MM.1S (cell line): ENCODE measurements at regions not wholly inside any gene's neighbourhood (a gene's known extent, or its start where the extent isn't known, plus 50 kb on each side); places are given as distances from the start of the nearest gene placed in this dataset.

Experiments
- DNase-seq: peaks from one replicate; pipeline ENCODE4 v3.0.0-alpha.2; 2015
- H2AFZ ChIP-seq: fragments of 300-600 bp; sonication (generic); 2 replicates; pipeline ENCODE4 v1.6.0; 2016; ENCODE audit warnings: antibody characterized with exemption, low read length
- H3F3A ChIP-seq: fragments of 300-600 bp; sonication (generic); 2 replicates; pipeline ENCODE4 v1.6.1; 2016; ENCODE audit warnings: mild to moderate bottlenecking, antibody characterized with exemption, low read length, moderate library complexity, mixed read lengths; ENCODE audit not compliant: insufficient read depth
- H3K27ac ChIP-seq: fragments of 300-600 bp; sonication (generic); 2 replicates; pipeline ENCODE4 v1.5.1; 2016; ENCODE audit warnings: mild to moderate bottlenecking, low read length
- H3K27me3 ChIP-seq: fragments of 300-600 bp; sonication (generic); replicated peaks from 2 replicates; pipeline ENCODE4 v1.6.0; 2016; ENCODE audit warnings: low read length; ENCODE audit not compliant: insufficient read depth
- H3K36me3 ChIP-seq: fragments of 300-600 bp; sonication (generic); replicated peaks from 2 replicates; pipeline ENCODE4 v1.6.1; 2016; ENCODE audit warnings: mild to moderate bottlenecking, low read length, mixed read lengths; ENCODE audit not compliant: insufficient read depth
- H3K4me1 ChIP-seq: fragments of 300-600 bp; sonication (generic); 2 replicates; pipeline ENCODE4 v1.6.1; 2016; ENCODE audit warnings: low read length, mixed read lengths
- H3K4me2 ChIP-seq: fragments of 300-600 bp; sonication (generic); 2 replicates; pipeline ENCODE4 v1.6.0; 2016; ENCODE audit warnings: low read depth, low read length
- H3K4me3 ChIP-seq: fragments of 300-600 bp; sonication (generic); 2 replicates; pipeline ENCODE4 v1.5.1; 2016; ENCODE audit warnings: low read length, mixed read lengths
- H3K79me2 ChIP-seq: fragments of 300-600 bp; sonication (generic); 2 replicates; pipeline ENCODE4 v1.6.1; 2016; ENCODE audit warnings: mixed run types, low read length, mixed read lengths
- H3K9ac ChIP-seq: fragments of 300-600 bp; sonication (generic); 2 replicates; pipeline ENCODE4 v1.6.1; 2016; ENCODE audit warnings: low read length, mixed read lengths
- H3K9me2 ChIP-seq: fragments of 300-600 bp; sonication (generic); replicated peaks from 2 replicates; pipeline ENCODE4 v1.6.1; 2016; ENCODE audit warnings: mild to moderate bottlenecking, low read length, mixed read lengths; ENCODE audit not compliant: insufficient read depth
- H3K9me3 ChIP-seq: fragments of 300-600 bp; sonication (generic); replicated peaks from 2 replicates; pipeline ENCODE4 v1.6.1; 2016; ENCODE audit warnings: mild to moderate bottlenecking, low read length, mixed read lengths; ENCODE audit not compliant: insufficient read depth
- H4K20me1 ChIP-seq: fragments of 300-600 bp; sonication (generic); 2 replicates; pipeline ENCODE4 v1.6.1; 2016; ENCODE audit warnings: mild to moderate bottlenecking, low read length, moderate library complexity, mixed read lengths; ENCODE audit not compliant: insufficient read depth
- EZH2 ChIP-seq: fragments of 300-600 bp; sonication (generic); optimal IDR thresholded peaks from 2 replicates; pipeline ENCODE3; 2017; ENCODE audit warnings: low read depth, mild to moderate bottlenecking, antibody characterized with exemption, low read length, mixed read lengths
- EZH2phosphoT487 ChIP-seq: fragments of 300-600 bp; sonication (generic); IDR thresholded peaks from 2 replicates; pipeline ENCODE4 v1.6.1; 2018; ENCODE audit warnings: antibody characterized with exemption, low read length
- TF ChIP-seq, protein P1 (sequence below): fragments of 300-600 bp; sonication (generic); IDR thresholded peaks from 2 replicates; pipeline ENCODE4 v1.5.1; 2016; ENCODE audit warnings: antibody characterized with exemption, low read length, mixed read lengths

- Histone ChIP-seq H3K36me3 (no peaks in the 10 kb centered on the region), H4K20me1 (no peaks in the 10 kb centered on the region), H3K9me3 (no peaks in the 10 kb centered on the region), H3K79me2 (no peaks in the 10 kb centered on the region), H3K27ac (no peak overlapping the region), H3K9ac (no peak overlapping the region), H3K4me1 (peaks cover 46% of the 10 kb centered on the region), H3K9me2 (no peaks in the 10 kb centered on the region), H2AFZ (no peak overlapping the region), H3K4me2 (no peak overlapping the region), H3K27me3 (no peaks in the 10 kb centered on the region), H3F3A (peaks cover 18% of the 10 kb centered on the region), H3K4me3 (no peak overlapping the region)
- TF ChIP-seq, protein P1, sequence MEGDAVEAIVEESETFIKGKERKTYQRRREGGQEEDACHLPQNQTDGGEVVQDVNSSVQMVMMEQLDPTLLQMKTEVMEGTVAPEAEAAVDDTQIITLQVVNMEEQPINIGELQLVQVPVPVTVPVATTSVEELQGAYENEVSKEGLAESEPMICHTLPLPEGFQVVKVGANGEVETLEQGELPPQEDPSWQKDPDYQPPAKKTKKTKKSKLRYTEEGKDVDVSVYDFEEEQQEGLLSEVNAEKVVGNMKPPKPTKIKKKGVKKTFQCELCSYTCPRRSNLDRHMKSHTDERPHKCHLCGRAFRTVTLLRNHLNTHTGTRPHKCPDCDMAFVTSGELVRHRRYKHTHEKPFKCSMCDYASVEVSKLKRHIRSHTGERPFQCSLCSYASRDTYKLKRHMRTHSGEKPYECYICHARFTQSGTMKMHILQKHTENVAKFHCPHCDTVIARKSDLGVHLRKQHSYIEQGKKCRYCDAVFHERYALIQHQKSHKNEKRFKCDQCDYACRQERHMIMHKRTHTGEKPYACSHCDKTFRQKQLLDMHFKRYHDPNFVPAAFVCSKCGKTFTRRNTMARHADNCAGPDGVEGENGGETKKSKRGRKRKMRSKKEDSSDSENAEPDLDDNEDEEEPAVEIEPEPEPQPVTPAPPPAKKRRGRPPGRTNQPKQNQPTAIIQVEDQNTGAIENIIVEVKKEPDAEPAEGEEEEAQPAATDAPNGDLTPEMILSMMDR, result no peak
- TF ChIP-seq EZH2phosphoT487 (no peak), EZH2 (no peak)
- no peak for DNase-seq
Measured at GRCh38 chr10:4137299-4137698, 352.3 kb upstream of the KLF6 start.

DNA sequence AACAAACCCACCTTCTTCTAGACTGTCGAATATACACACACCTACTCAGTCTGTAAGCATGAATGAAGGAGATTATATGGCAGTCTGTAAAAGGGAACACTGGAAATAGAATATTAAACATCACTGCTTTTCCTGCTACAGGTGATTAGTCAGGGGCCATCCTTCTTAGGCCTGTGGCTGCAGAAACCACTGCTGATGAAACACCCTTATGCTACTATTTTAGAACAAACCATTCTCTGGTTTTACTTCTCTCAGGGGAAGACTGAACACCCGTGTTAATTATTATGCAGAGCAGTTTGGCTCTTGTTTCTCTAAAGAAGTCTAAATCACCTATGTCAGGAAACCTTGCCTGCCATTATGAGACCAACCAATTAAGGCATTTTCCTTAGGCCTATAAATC is 351.1 kb upstream of the KLF6 start:
- Histone ChIP-seq H3F3A (peaks cover 27% of the 10 kb centered on the region), H3K4me1 (peaks cover 55% of the 10 kb centered on the region), H3K27me3 (no peaks in the 10 kb centered on the region), H2AFZ (peak overlapping the region; percentile 14), H3K9me3 (no peaks in the 10 kb centered on the region), H3K79me2 (no peaks in the 10 kb centered on the region), H4K20me1 (no peaks in the 10 kb centered on the region), H3K27ac (peak overlapping the region; percentile 80), H3K9ac (peak overlapping the region; percentile 22; the same call in 1 of the 2 replicates), H3K4me3 (no peak overlapping the region), H3K4me2 (peak overlapping the region; percentile 61), H3K9me2 (no peaks in the 10 kb centered on the region), H3K36me3 (no peaks in the 10 kb centered on the region)
- no peak for TF ChIP-seq EZH2
- TF ChIP-seq EZH2phosphoT487, result no peak
- TF ChIP-seq, protein P1, result no peak
- DNase-seq, result peak; percentile 83

- Histone ChIP-seq H3K4me2 (peak overlapping the region; percentile 85), H3K9ac (peak overlapping the region; percentile 66), H2AFZ (peak overlapping the region; percentile 52; the same call in 1 of the 2 replicates), H3K9me3 (no peaks in the 10 kb centered on the region), H3K4me1 (peaks cover 58% of the 10 kb centered on the region), H3K27me3 (no peaks in the 10 kb centered on the region), H3K27ac (peak overlapping the region; percentile 91), H3F3A (peaks cover 28% of the 10 kb centered on the region), H4K20me1 (no peaks in the 10 kb centered on the region), H3K4me3 (peak overlapping the region; percentile 31), H3K36me3 (no peaks in the 10 kb centered on the region), H3K79me2 (no peaks in the 10 kb centered on the region), H3K9me2 (no peaks in the 10 kb centered on the region)
- DNase-seq, result no peak
- no peak for TF ChIP-seq EZH2phosphoT487
- no peak for TF ChIP-seq EZH2
- TF ChIP-seq, protein P1, result no peak
Measured at GRCh38 chr10:4132216-4132556, 347.2 kb upstream of the KLF6 start.
